SK-N-SH treated with all-trans-retinoic acid at 6 μM for 48 hours (cell line): ENCODE measurements at regions not wholly inside any gene's neighbourhood (a gene's known extent, or its start where the extent isn't known, plus 50 kb on each side); places are given as distances from the start of the nearest gene placed in this dataset.

ENCODE experiments used
- ATAC-seq: fragments of 200-7000 bp; cut with Tn5 transposase; 3 replicates; pipeline ENCODE4 v1.9.1; 2020; ENCODE audit warnings: mild to moderate bottlenecking, moderate library complexity
- ARNTL ChIP-seq: fragments of 450-650 bp; formaldehyde crosslinking; IDR thresholded peaks from 2 replicates; pipeline ENCODE4 v1.5.0; 2020; ENCODE audit warnings: low read depth, mild to moderate bottlenecking, moderate library complexity, borderline replicate concordance
- BACH2 ChIP-seq: fragments of 250-450 bp; sonication (Bioruptor Pico); IDR thresholded peaks from 2 replicates; pipeline ENCODE4 v1.9.0; 2021; ENCODE audit warnings: mild to moderate bottlenecking, borderline replicate concordance
- CREB5 ChIP-seq: fragments of 250-450 bp; sonication (Bioruptor Pico); IDR thresholded peaks from 2 replicates; pipeline ENCODE4 v1.5.1; 2020; ENCODE audit warnings: low read depth, mild to moderate bottlenecking, moderate library complexity
- CSDC2 ChIP-seq: fragments of 250-450 bp; sonication (Bioruptor Pico); IDR thresholded peaks from 2 replicates; pipeline ENCODE4 v1.5.0; 2020; ENCODE audit warnings: mild to moderate bottlenecking, moderate library complexity
- GLIS3 ChIP-seq: fragments of 250-450 bp; sonication (Bioruptor Pico); IDR thresholded peaks from 2 replicates; pipeline ENCODE4 v1.5.0; 2020; ENCODE audit warnings: mild to moderate bottlenecking, moderate library complexity
- ISL1 ChIP-seq: fragments of 250-450 bp; sonication (Bioruptor Pico); IDR thresholded peaks from 2 replicates; pipeline ENCODE4 v2.1.2; 2022; ENCODE audit warnings: mild to moderate bottlenecking, moderate library complexity
- OSR1 ChIP-seq: fragments of 250-450 bp; sonication (Bioruptor Pico); IDR thresholded peaks from 2 replicates; pipeline ENCODE4 v1.8.0; 2022; ENCODE audit warnings: moderate library complexity, mild to moderate bottlenecking, inconsistent platforms
- PATZ1 ChIP-seq: fragments of 250-450 bp; sonication (Bioruptor Pico); IDR thresholded peaks from 2 replicates; pipeline ENCODE4 v1.8.0; 2020; ENCODE audit warnings: mild to moderate bottlenecking, moderate library complexity, borderline replicate concordance
- POU6F1 ChIP-seq: fragments of 250-450 bp; sonication (Bioruptor Pico); IDR thresholded peaks from 2 replicates; pipeline ENCODE4 v1.8.0; 2021; ENCODE audit warnings: low read depth, mild to moderate bottlenecking, moderate library complexity, borderline replicate concordance
- PPARA ChIP-seq: fragments of 250-450 bp; sonication (Bioruptor Pico); IDR thresholded peaks from 2 replicates; pipeline ENCODE4 v1.5.0; 2020; ENCODE audit warnings: mild to moderate bottlenecking, borderline replicate concordance
- RARB ChIP-seq: fragments of 250-450 bp; sonication (Bioruptor Pico); IDR thresholded peaks from 2 replicates; pipeline ENCODE4 v1.8.0; 2021; ENCODE audit warnings: mild to moderate bottlenecking, moderate library complexity
- SNAI2 ChIP-seq: fragments of 250-450 bp; sonication (Bioruptor Pico); IDR thresholded peaks from 2 replicates; pipeline ENCODE4 v1.5.0; 2020; ENCODE audit warnings: mild to moderate bottlenecking, moderate library complexity
- TCF4 ChIP-seq: fragments of 250-450 bp; sonication (Bioruptor Pico); IDR thresholded peaks from 2 replicates; pipeline ENCODE4 v1.8.0; 2021; ENCODE audit warnings: mild to moderate bottlenecking, moderate library complexity, borderline replicate concordance
- TOX ChIP-seq: fragments of 250-450 bp; sonication (Bioruptor Pico); IDR thresholded peaks from 2 replicates; pipeline ENCODE4 v1.8.0; 2021; ENCODE audit warnings: mild to moderate bottlenecking, moderate library complexity, borderline replicate concordance
- TSHZ2 ChIP-seq: fragments of 250-450 bp; sonication (Bioruptor Pico); IDR thresholded peaks from 2 replicates; pipeline ENCODE4 v1.5.0; 2020; ENCODE audit warnings: mild to moderate bottlenecking, moderate library complexity
- ZC3H10 ChIP-seq: fragments of 250-450 bp; sonication (Bioruptor Pico); IDR thresholded peaks from 2 replicates; pipeline ENCODE4 v1.5.1; 2021; ENCODE audit warnings: mild to moderate bottlenecking, moderate library complexity
- ZFP3 ChIP-seq: fragments of 250-450 bp; sonication (Bioruptor Pico); IDR thresholded peaks from 2 replicates; pipeline ENCODE4 v1.5.0; 2020; ENCODE audit warnings: mild to moderate bottlenecking, moderate library complexity
- ZFP30 ChIP-seq: fragments of 450-650 bp; formaldehyde crosslinking; IDR thresholded peaks from 2 replicates; pipeline ENCODE4 v1.5.0; 2022; ENCODE audit warnings: mild to moderate bottlenecking, moderate library complexity
- ZNF565 ChIP-seq: fragments of 450-650 bp; formaldehyde crosslinking; conservative IDR thresholded peaks from 2 replicates; pipeline ENCODE4 v1.5.0; 2020; ENCODE audit warnings: low read depth, mild to moderate bottlenecking, moderate library complexity
- ZNF70 ChIP-seq: fragments of 450-650 bp; formaldehyde crosslinking; IDR thresholded peaks from 2 replicates; pipeline ENCODE4 v1.5.0; 2020; ENCODE audit warnings: mild to moderate bottlenecking, moderate library complexity

- ATAC-seq: peak; percentile 26
- TF ChIP-seq CSDC2 (CRISPR knock-in tag) (0 out of 2 replicates have a peak, but pooled peaks have one; percentile 15), ARNTL (no peak), PATZ1 (no peak), OSR1 (CRISPR knock-in tag) (no peak), ZNF565 (CRISPR knock-in tag) (no peak), GLIS3 (CRISPR knock-in tag) (no peak), PPARA (CRISPR knock-in tag) (no peak), TOX (CRISPR knock-in tag) (no peak), CREB5 (CRISPR knock-in tag) (no peak), BACH2 (CRISPR knock-in tag) (no peak), TSHZ2 (CRISPR knock-in tag) (peak; percentile 61; the same call in 1 of the 2 replicates), ZFP30 (CRISPR knock-in tag) (no peak), ISL1 (CRISPR knock-in tag) (peak; percentile 91), ZC3H10 (CRISPR knock-in tag) (no peak), TCF4 (CRISPR knock-in tag) (no peak; the same call in 1 of the 2 replicates)
These were observed 64.0 kb upstream of the PTPRJ start for GRCh38 chr11:47916361-47916841.

- ATAC-seq: no peak
- TF ChIP-seq ZNF70 (CRISPR knock-in tag): peak; percentile 59
- no peak for TF ChIP-seq POU6F1 (CRISPR knock-in tag)
- peak; percentile 72; the same call in 1 of the 2 replicates for TF ChIP-seq TCF4 (CRISPR knock-in tag)
These were observed 64.6 kb upstream of the PTPRJ start for GRCh38 chr11:47915783-47916182.

GRCh38 chr11:47915374-47915773 is 65.0 kb upstream of the PTPRJ start:
- ATAC-seq: no peak
- TF ChIP-seq ZNF70 (CRISPR knock-in tag): no peak
- TF ChIP-seq ZFP3: no peak
- TF ChIP-seq TOX (CRISPR knock-in tag): no peak
- TF ChIP-seq, all 23 proteins: peak for 0

- ATAC-seq: no peak
- TF ChIP-seq CSDC2 (CRISPR knock-in tag): no peak
- TF ChIP-seq ZFP30 (CRISPR knock-in tag): no peak
- no peak for TF ChIP-seq ARNTL
- TF ChIP-seq POU6F1 (CRISPR knock-in tag): no peak
- peak; percentile 70 for TF ChIP-seq TCF4 (CRISPR knock-in tag)
- TF ChIP-seq RARB (CRISPR knock-in tag): no peak
- TF ChIP-seq ISL1 (CRISPR knock-in tag): peak; percentile 80
- TF ChIP-seq TSHZ2 (CRISPR knock-in tag): peak; percentile 63
- peak; percentile 70; the same call in 1 of the 2 replicates for TF ChIP-seq SNAI2 (CRISPR knock-in tag)
These were observed 65.6 kb upstream of the PTPRJ start for GRCh38 chr11:47914743-47915142.
